ENCODE measurements at regions not wholly inside any gene's neighbourhood (a gene's known extent, or its start where the extent isn't known, plus 50 kb on each side); places are given as distances from the start of the nearest gene placed in this dataset.

- Histone ChIP-seq H3K36me3 (ENCODE audit: insufficient read depth, low read length) (no peaks in the 10 kb centered on the region), H3K9me3 (ENCODE audit: low read depth, low read length) (no peaks in the 10 kb centered on the region), H3K4me3 (no peak overlapping the region), H3K27ac (no peak overlapping the region), H3K9ac (ENCODE audit: insufficient read length) (no peak overlapping the region)
- TF ChIP-seq FOXP2 (optimal IDR thresholded peaks at IDR 0.05; ENCODE audit: control extremely low read depth, extremely low read length, insufficient read depth) = no peak
- DNase-seq (ENCODE audit: low read depth, low spot score) = no peak
Measured at GRCh38 chr18:2310886-2311285, 260.4 kb downstream of the METTL4 start.

- Histone ChIP-seq H3K9me3 (ENCODE audit: low read depth, low read length) (no peaks in the 10 kb centered on the region), H3K4me3 (no peak overlapping the region), H3K36me3 (ENCODE audit: insufficient read depth, low read length) (no peaks in the 10 kb centered on the region), H3K9ac (ENCODE audit: insufficient read length) (no peak overlapping the region), H3K27ac (no peak overlapping the region)
- DNase-seq (ENCODE audit: low read depth, low spot score) = no peak
- TF ChIP-seq FOXP2 (optimal IDR thresholded peaks at IDR 0.05; ENCODE audit: control extremely low read depth, extremely low read length, insufficient read depth) (no peak), POLR2AphosphoS5 (IDR thresholded peaks at IDR 0.05; ENCODE audit: borderline replicate concordance, low read depth, low read length) (no peak), EZH2 (IDR thresholded peaks at IDR 0.05) (no peak)
Measured at GRCh38 chr18:2312440-2312839, 258.9 kb downstream of the METTL4 start.

GRCh38 chr18:2313332-2313731 lies 258.0 kb downstream of the METTL4 start:
- Histone ChIP-seq H3K9ac (ENCODE audit: insufficient read length) (no peak overlapping the region), H3K4me3 (no peak overlapping the region), H3K9me3 (ENCODE audit: low read depth, low read length) (no peaks in the 10 kb centered on the region), H3K36me3 (ENCODE audit: insufficient read depth, low read length) (no peaks in the 10 kb centered on the region), H3K27ac (no peak overlapping the region)
- no peak for DNase-seq (ENCODE audit: low read depth, low spot score)
- TF ChIP-seq FOXP2 (optimal IDR thresholded peaks at IDR 0.05; ENCODE audit: control extremely low read depth, extremely low read length, insufficient read depth) (no peak), POLR2AphosphoS5 (IDR thresholded peaks at IDR 0.05; ENCODE audit: borderline replicate concordance, low read depth, low read length) (no peak), EZH2 (IDR thresholded peaks at IDR 0.05) (no peak)

GRCh38 chr18:2316082-2316750 lies 255.1 kb downstream of the METTL4 start:
- Histone ChIP-seq H3K36me3 (ENCODE audit: insufficient read depth, low read length) (no peaks in the 10 kb centered on the region), H3K9me3 (ENCODE audit: low read depth, low read length) (no peaks in the 10 kb centered on the region), H3K9ac (ENCODE audit: insufficient read length) (no peak overlapping the region), H3K27ac (no peak overlapping the region), H3K4me3 (no peak overlapping the region)
- no peak for DNase-seq (ENCODE audit: low read depth, low spot score)
- TF ChIP-seq EZH2 (IDR thresholded peaks at IDR 0.05) = no peak

GRCh38 chr18:2316751-2317696 lies 254.3 kb downstream of the METTL4 start:
- H3K9ac ChIP-seq (ENCODE audit: insufficient read length) = no peak overlapping the region
- H3K36me3 ChIP-seq (ENCODE audit: insufficient read depth, low read length) = no peaks in the 10 kb centered on the region
- DNase-seq (ENCODE audit: low read depth, low spot score) = no peak
- H3K27ac ChIP-seq = no peak overlapping the region
- no peak overlapping the region for H3K4me3 ChIP-seq
- no peaks in the 10 kb centered on the region for H3K9me3 ChIP-seq (ENCODE audit: low read depth, low read length)
- TF ChIP-seq FOXP2 (optimal IDR thresholded peaks at IDR 0.05; ENCODE audit: control extremely low read depth, extremely low read length, insufficient read depth) = no peak
- no peak for TF ChIP-seq EZH2 (IDR thresholded peaks at IDR 0.05)
- no peak for TF ChIP-seq POLR2AphosphoS5 (IDR thresholded peaks at IDR 0.05; ENCODE audit: borderline replicate concordance, low read depth, low read length)

- Histone ChIP-seq H3K4me3 (no peak overlapping the region), H3K9ac (ENCODE audit: insufficient read length) (no peak overlapping the region), H3K9me3 (ENCODE audit: low read depth, low read length) (no peaks in the 10 kb centered on the region), H3K27ac (no peak overlapping the region), H3K36me3 (ENCODE audit: insufficient read depth, low read length) (no peaks in the 10 kb centered on the region)
- TF ChIP-seq POLR2AphosphoS5 (IDR thresholded peaks at IDR 0.05; ENCODE audit: borderline replicate concordance, low read depth, low read length) (no peak), EZH2 (IDR thresholded peaks at IDR 0.05) (no peak), FOXP2 (optimal IDR thresholded peaks at IDR 0.05; ENCODE audit: control extremely low read depth, extremely low read length, insufficient read depth) (no peak)
- DNase-seq (ENCODE audit: low read depth, low spot score) = no peak
Measured at GRCh38 chr18:2324459-2324858, 246.8 kb downstream of the METTL4 start.

GRCh38 chr18:2325308-2325849 lies 245.9 kb downstream of the METTL4 start:
- Histone ChIP-seq H3K27ac (no peak overlapping the region), H3K36me3 (ENCODE audit: insufficient read depth, low read length) (no peaks in the 10 kb centered on the region), H3K4me3 (no peak overlapping the region), H3K9me3 (ENCODE audit: low read depth, low read length) (no peaks in the 10 kb centered on the region), H3K9ac (ENCODE audit: insufficient read length) (no peak overlapping the region)
- DNase-seq (ENCODE audit: low read depth, low spot score) = no peak
- TF ChIP-seq EZH2 (IDR thresholded peaks at IDR 0.05) (no peak), FOXP2 (optimal IDR thresholded peaks at IDR 0.05; ENCODE audit: control extremely low read depth, extremely low read length, insufficient read depth) (no peak), POLR2AphosphoS5 (IDR thresholded peaks at IDR 0.05; ENCODE audit: borderline replicate concordance, low read depth, low read length) (no peak)

- Histone ChIP-seq H3K4me3 (no peak overlapping the region), H3K9me3 (ENCODE audit: low read depth, low read length) (no peaks in the 10 kb centered on the region), H3K36me3 (ENCODE audit: insufficient read depth, low read length) (no peaks in the 10 kb centered on the region), H3K9ac (ENCODE audit: insufficient read length) (no peak overlapping the region), H3K27ac (no peak overlapping the region)
- TF ChIP-seq FOXP2 (optimal IDR thresholded peaks at IDR 0.05; ENCODE audit: control extremely low read depth, extremely low read length, insufficient read depth) (no peak), EZH2 (IDR thresholded peaks at IDR 0.05) (no peak), POLR2AphosphoS5 (IDR thresholded peaks at IDR 0.05; ENCODE audit: borderline replicate concordance, low read depth, low read length) (no peak)
- DNase-seq (ENCODE audit: low read depth, low spot score) = no peak
Measured at GRCh38 chr18:2325933-2326332, 245.4 kb downstream of the METTL4 start.
